Natural killer cell (primary cell): ENCODE measurements at regions not wholly inside any gene's neighbourhood (a gene's known extent, or its start where the extent isn't known, plus 50 kb on each side); places are given as distances from the start of the nearest gene placed in this dataset.

Source experiments
- ATAC-seq, 3 donors: fragments of 150-1000 bp in 2 of 3; fragments of 200-7000 bp in 1 of 3; cut with Tn5 transposase; 1 replicate in 1 of 3; 2 replicates in 2 of 3; pipeline ENCODE4 v1.10.0; 2021; ENCODE audit warnings: mild to moderate bottlenecking in 2 of 3, moderate library complexity in 2 of 3
- DNase-seq, 2 donors: peaks; one replicate each; pipeline versions ENCODE4 v3.0.0 to v3.0.0-alpha.2; 2013 to 2021; ENCODE audit warnings: mixed read lengths in 1 of 2
- H3K27ac ChIP-seq: one replicate; pipeline ENCODE4 v1.5.1; 2013; ENCODE audit warnings: mild to moderate bottlenecking, low read length
- H3K27me3 ChIP-seq: one replicate; pipeline ENCODE4 v1.6.1; 2013; ENCODE audit warnings: low read length; ENCODE audit not compliant: control insufficient read depth, insufficient read depth
- H3K36me3 ChIP-seq: one replicate; pipeline ENCODE4 v1.6.1; 2013; ENCODE audit warnings: low read length; ENCODE audit not compliant: control insufficient read depth, insufficient read depth
- H3K4me1 ChIP-seq: one replicate; pipeline ENCODE4 v1.6.1; 2013; ENCODE audit warnings: low read length; ENCODE audit not compliant: control insufficient read depth, insufficient read depth
- H3K4me3 ChIP-seq: one replicate; pipeline ENCODE4 v1.5.1; 2013; ENCODE audit warnings: low read length
- H3K9me3 ChIP-seq: one replicate; pipeline ENCODE4 v1.6.1; 2013; ENCODE audit warnings: low read length; ENCODE audit not compliant: control insufficient read depth, insufficient read depth
- H3K27ac Mint-ChIP-seq, 2 donors: one replicate each; pipeline ENCODE4 v1.8.0; 2022; ENCODE audit warnings: mild to moderate bottlenecking in 2 of 2, mixed read lengths in 2 of 2, moderate library complexity in 1 of 2
- H3K27me3 Mint-ChIP-seq, 2 donors: one replicate each; pipeline ENCODE4 v1.8.0; 2022; ENCODE audit warnings: low read depth in 2 of 2, mixed read lengths in 2 of 2
- H3K36me3 Mint-ChIP-seq: one replicate; pipeline ENCODE4 v1.8.0; 2022; ENCODE audit warnings: mixed read lengths
- H3K4me1 Mint-ChIP-seq, 2 donors: one replicate each; pipeline ENCODE4 v1.8.0; 2022; ENCODE audit warnings: mixed read lengths in 2 of 2
- H3K4me3 Mint-ChIP-seq: one replicate; pipeline ENCODE4 v1.8.0; 2022; ENCODE audit warnings: mild to moderate bottlenecking, moderate library complexity, mixed read lengths
- H3K9me3 Mint-ChIP-seq, 2 donors: one replicate each; pipeline ENCODE4 v1.8.0; 2022; ENCODE audit warnings: mixed read lengths in 2 of 2
- WGBS: methylation state at CpG from one replicate; pipeline ENCODE4 v1.1.7; 2013; ENCODE audit warnings: missing lambda C conversion rate; ENCODE audit not compliant: insufficient coverage; 5-methylcytosine and 5-hydroxymethylcytosine counted together
- intact Hi-C: fragments of 100-400 bp; cut with micrococcal nuclease; formaldehyde crosslinking; loops from one replicate; pipeline ENCODE4 v1.14.2; 2022
- TF ChIP-seq, protein P1 (sequence below): fragments of 200-600 bp; IDR thresholded peaks from one replicate; pipeline ENCODE4 v1.8.0; 2022; ENCODE audit warnings: antibody characterized with exemption

DNA sequence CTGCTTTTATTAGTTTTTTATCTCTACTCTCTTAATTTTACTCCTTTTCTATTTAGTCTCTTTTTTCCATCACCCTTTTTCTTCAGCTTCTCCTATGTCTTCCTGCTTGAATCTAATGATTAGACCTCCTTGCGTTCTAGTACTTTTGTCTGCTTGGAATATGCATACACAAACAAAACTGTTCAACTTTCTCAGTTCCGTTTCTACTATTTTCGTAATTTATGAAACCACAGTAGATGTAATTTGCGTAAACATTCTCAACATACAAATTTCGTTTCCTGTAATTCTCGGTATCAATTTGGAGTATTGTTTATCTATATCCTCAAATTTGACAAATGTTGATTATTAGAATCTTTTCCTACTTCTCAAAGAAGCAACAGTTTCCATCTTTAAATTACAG, 772.5 kb downstream of the USP25 start:
- Histone ChIP-seq H3K27ac (no peak overlapping the region), H3K4me3 (no peak overlapping the region), H3K36me3 (no peaks in the 10 kb centered on the region), H3K4me1 (no peaks in the 10 kb centered on the region), H3K9me3 (no peaks in the 10 kb centered on the region), H3K27me3 (no peaks in the 10 kb centered on the region)
- TF ChIP-seq, protein P1, sequence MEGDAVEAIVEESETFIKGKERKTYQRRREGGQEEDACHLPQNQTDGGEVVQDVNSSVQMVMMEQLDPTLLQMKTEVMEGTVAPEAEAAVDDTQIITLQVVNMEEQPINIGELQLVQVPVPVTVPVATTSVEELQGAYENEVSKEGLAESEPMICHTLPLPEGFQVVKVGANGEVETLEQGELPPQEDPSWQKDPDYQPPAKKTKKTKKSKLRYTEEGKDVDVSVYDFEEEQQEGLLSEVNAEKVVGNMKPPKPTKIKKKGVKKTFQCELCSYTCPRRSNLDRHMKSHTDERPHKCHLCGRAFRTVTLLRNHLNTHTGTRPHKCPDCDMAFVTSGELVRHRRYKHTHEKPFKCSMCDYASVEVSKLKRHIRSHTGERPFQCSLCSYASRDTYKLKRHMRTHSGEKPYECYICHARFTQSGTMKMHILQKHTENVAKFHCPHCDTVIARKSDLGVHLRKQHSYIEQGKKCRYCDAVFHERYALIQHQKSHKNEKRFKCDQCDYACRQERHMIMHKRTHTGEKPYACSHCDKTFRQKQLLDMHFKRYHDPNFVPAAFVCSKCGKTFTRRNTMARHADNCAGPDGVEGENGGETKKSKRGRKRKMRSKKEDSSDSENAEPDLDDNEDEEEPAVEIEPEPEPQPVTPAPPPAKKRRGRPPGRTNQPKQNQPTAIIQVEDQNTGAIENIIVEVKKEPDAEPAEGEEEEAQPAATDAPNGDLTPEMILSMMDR, result no peak
- no peak overlapping the region for H3K27ac Mint-ChIP-seq
- no peaks in the 10 kb centered on the region for H3K4me1 Mint-ChIP-seq
- H3K4me3 Mint-ChIP-seq, result no peak overlapping the region
- H3K36me3 Mint-ChIP-seq, result no peaks in the 10 kb centered on the region
- no peak for ATAC-seq
- WGBS, result 100% methylated on average over 2 of the region's 6 CpGs
- H3K9me3 Mint-ChIP-seq, result peaks cover 14 to 16% of the 10 kb centered on the region in 2 donors
- DNase-seq, result no peak
- H3K27me3 Mint-ChIP-seq, result no peaks in the 10 kb centered on the region
- intact Hi-C loops, result no loop called here

DNA sequence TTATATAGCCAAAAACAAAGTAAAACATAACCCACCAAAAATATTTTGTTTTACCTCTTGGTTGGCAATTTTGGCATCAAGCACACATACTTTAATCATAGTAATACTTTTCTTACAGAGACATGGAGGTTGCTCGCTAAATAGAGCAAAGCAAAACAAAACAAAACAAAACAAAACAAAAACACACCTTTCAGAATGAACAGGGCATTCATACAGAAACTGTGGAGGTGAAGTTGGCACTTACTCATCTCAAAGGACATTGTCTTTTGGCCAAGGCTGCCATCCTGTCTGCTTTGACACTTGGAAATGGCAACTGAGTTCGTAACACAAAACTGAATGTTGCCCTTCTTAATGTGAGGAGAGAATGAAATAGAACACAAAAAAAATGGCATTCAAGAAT, 773.1 kb downstream of the USP25 start:
- DNase-seq (no peak), ATAC-seq (no peak)
- Mint-ChIP-seq H3K27me3 (no peaks in the 10 kb centered on the region), H3K4me3 (no peak overlapping the region), H3K9me3 (peaks cover 11 to 16% of the 10 kb centered on the region in 2 donors), H3K36me3 (no peaks in the 10 kb centered on the region), H3K27ac (no peak overlapping the region), H3K4me1 (no peaks in the 10 kb centered on the region)
- Histone ChIP-seq H3K36me3 (no peaks in the 10 kb centered on the region), H3K4me1 (no peaks in the 10 kb centered on the region), H3K27me3 (no peaks in the 10 kb centered on the region), H3K9me3 (no peaks in the 10 kb centered on the region), H3K27ac (no peak overlapping the region), H3K4me3 (no peak overlapping the region)
- TF ChIP-seq, protein P1, result no peak
- WGBS, result 86% methylated on average over 2 of the region's 2 CpGs
- intact Hi-C loops, result no loop called here

DNA sequence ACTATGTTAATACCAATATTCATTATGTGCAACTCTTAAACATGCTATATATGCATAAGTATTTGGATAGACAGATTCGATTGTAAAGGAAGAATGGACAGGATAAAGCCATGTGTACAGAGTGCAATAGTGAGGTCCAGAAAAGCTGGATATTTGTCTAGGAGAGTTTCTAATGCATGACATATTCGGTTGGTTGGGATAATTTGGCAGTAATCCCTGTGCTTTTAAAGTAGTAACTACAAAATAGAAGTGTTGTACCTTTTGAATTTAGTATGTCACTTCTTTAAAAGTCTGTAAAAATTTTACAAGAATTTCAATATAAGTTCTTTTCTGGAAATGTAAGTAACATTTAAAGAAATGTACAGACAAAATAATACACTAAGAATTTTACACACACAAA, 774.5 kb downstream of the USP25 start:
- no peaks in the 10 kb centered on the region for H3K36me3 Mint-ChIP-seq
- Histone ChIP-seq H3K9me3 (no peaks in the 10 kb centered on the region), H3K4me3 (no peak overlapping the region), H3K27ac (no peak overlapping the region), H3K27me3 (no peaks in the 10 kb centered on the region), H3K36me3 (no peaks in the 10 kb centered on the region), H3K4me1 (no peaks in the 10 kb centered on the region)
- H3K9me3 Mint-ChIP-seq, result peaks cover 9 to 19% of the 10 kb centered on the region in 2 donors
- H3K4me1 Mint-ChIP-seq, result no peaks in the 10 kb centered on the region
- H3K4me3 Mint-ChIP-seq, result no peak overlapping the region
- no peak for DNase-seq
- TF ChIP-seq, protein P1, result no peak
- intact Hi-C loops, result no loop called here
- no peak for ATAC-seq
- H3K27me3 Mint-ChIP-seq, result no peaks in the 10 kb centered on the region
- 60% methylated on average over 2 of the region's 2 CpGs for WGBS
- no peak overlapping the region for H3K27ac Mint-ChIP-seq

DNA sequence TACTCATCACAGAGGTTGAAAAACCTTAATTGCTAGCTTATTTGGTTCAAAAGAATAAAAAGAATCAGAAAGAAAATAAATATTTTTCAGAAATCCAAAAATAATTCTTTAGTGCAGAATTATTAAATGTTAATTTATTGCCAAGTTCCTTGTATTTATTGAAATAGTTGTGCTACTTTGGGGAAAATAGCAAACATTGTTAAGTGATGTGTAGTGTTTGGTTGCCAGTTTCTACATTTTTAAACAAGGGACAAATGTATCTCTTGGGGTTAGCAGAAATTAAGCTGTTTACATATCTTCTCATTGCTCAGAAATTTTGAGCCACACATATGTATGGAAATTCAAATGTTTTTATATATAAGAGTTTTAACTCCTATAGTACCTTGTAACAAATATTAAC, 775.0 kb downstream of the USP25 start:
- no peaks in the 10 kb centered on the region for H3K4me1 Mint-ChIP-seq
- H3K9me3 Mint-ChIP-seq, result peaks cover 9 to 20% of the 10 kb centered on the region in 2 donors
- no peaks in the 10 kb centered on the region for H3K9me3 ChIP-seq
- peaks cover 3% of the 10 kb centered on the region for H3K36me3 Mint-ChIP-seq
- no peak overlapping the region for H3K27ac ChIP-seq
- H3K36me3 ChIP-seq, result no peaks in the 10 kb centered on the region
- TF ChIP-seq, protein P1, result no peak
- intact Hi-C loops, result no loop called here
- H3K27me3 Mint-ChIP-seq, result no peaks in the 10 kb centered on the region
- DNase-seq (no peak), ATAC-seq (no peak)
- no peak overlapping the region for H3K4me3 ChIP-seq
- no peaks in the 10 kb centered on the region for H3K27me3 ChIP-seq
- no peaks in the 10 kb centered on the region for H3K4me1 ChIP-seq
- no peak overlapping the region for H3K4me3 Mint-ChIP-seq
- H3K27ac Mint-ChIP-seq, result no peak overlapping the region
